Smooth muscle cell (in vitro differentiated cells): ENCODE measurements at regions not wholly inside any gene's neighbourhood (a gene's known extent, or its start where the extent isn't known, plus 50 kb on each side); places are given as distances from the start of the nearest gene placed in this dataset.

Source experiments
- DNase-seq: peaks from one replicate; lab custom pipeline; 2025; ENCODE audit not compliant: unreplicated experiment; lab: John Stamatoyannopoulos, UW
- H2AFZ ChIP-seq: fragments of 200-600 bp; sonication (generic); 2 replicates; pipeline ENCODE4 v1.6.0; 2016; ENCODE audit warnings: antibody characterized with exemption, low read depth, mild to moderate bottlenecking
- H3F3A ChIP-seq: fragments of 200-600 bp; sonication (generic); 2 replicates; pipeline ENCODE4 v1.6.0; 2017; ENCODE audit warnings: antibody characterized with exemption, low read depth
- H3K27ac ChIP-seq: fragments of 200-600 bp; sonication (generic); 2 replicates; pipeline ENCODE4 v1.5.1; 2016; ENCODE audit warnings: low read depth, mild to moderate bottlenecking
- H3K27me3 ChIP-seq: fragments of 200-600 bp; sonication (generic); 2 replicates; pipeline ENCODE4 v1.6.1; 2016; ENCODE audit warnings: low read depth, mild to moderate bottlenecking
- H3K36me3 ChIP-seq: fragments of 200-600 bp; sonication (generic); 2 replicates; pipeline ENCODE4 v1.5.1; 2016; ENCODE audit warnings: low read depth
- H3K4me1 ChIP-seq: fragments of 200-600 bp; sonication (generic); 2 replicates; pipeline ENCODE4 v1.5.1; 2016; ENCODE audit warnings: low read depth
- H3K4me2 ChIP-seq: fragments of 200-600 bp; sonication (generic); 2 replicates; pipeline ENCODE4 v1.6.0; 2016; ENCODE audit warnings: mild to moderate bottlenecking
- H3K4me3 ChIP-seq: fragments of 200-600 bp; sonication (generic); 2 replicates; pipeline ENCODE4 v1.5.1; 2016; ENCODE audit warnings: mild to moderate bottlenecking
- H3K79me2 ChIP-seq: fragments of 200-600 bp; sonication (generic); 2 replicates; pipeline ENCODE4 v1.6.0; 2016; ENCODE audit warnings: low read depth, mild to moderate bottlenecking
- H3K9ac ChIP-seq: fragments of 200-600 bp; sonication (generic); 2 replicates; pipeline ENCODE4 v1.6.0; 2016; ENCODE audit warnings: low read depth
- H3K9me3 ChIP-seq: fragments of 200-600 bp; sonication (generic); replicated peaks from 2 replicates; pipeline ENCODE4 v1.5.1; 2016; ENCODE audit warnings: low read depth
- H4K20me1 ChIP-seq: fragments of 200-600 bp; sonication (generic); 2 replicates; pipeline ENCODE4 v1.6.0; 2016; ENCODE audit warnings: low read depth
- WGBS: methylation state at CpG from one replicate; pipeline ENCODE4 v1.1.7; 2016; ENCODE audit warnings: low lambda C conversion rate; 5-methylcytosine and 5-hydroxymethylcytosine counted together
- TF ChIP-seq, protein P1 (sequence below): fragments of 200-600 bp; sonication (generic); IDR thresholded peaks from 2 replicates; pipeline ENCODE4 v1.5.1; 2017; ENCODE audit warnings: borderline replicate concordance, mild to moderate bottlenecking, antibody characterized with exemption; ENCODE audit not compliant: insufficient read depth, poor library complexity, severe bottlenecking

DNA sequence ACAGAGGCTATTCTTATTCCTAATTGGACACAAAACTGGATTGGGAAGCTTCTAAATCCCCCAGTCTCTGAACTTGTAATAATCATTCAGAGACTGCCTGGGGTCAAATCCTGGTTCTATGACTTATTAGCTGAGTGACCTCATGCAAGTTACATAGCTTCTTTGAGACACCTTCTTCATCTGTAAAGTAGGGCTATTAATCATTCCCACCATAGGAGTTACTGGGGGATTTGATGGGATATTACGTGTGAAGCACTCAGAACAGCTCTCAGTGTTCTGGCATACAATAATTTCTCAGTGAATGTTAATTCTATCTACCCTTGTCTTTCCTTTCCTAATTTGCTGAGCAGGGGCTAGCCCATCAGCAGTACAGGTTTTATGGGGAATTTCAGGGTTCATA, 256.7 kb upstream of the TNP1 start:
- Histone ChIP-seq H3K27ac (no peak overlapping the region), H3K36me3 (no peaks in the 10 kb centered on the region), H3K4me3 (no peak overlapping the region), H3F3A (no peaks in the 10 kb centered on the region), H3K4me2 (no peak overlapping the region), H3K9ac (no peak overlapping the region), H3K79me2 (no peaks in the 10 kb centered on the region), H3K27me3 (no peaks in the 10 kb centered on the region), H3K4me1 (peaks cover 2% of the 10 kb centered on the region), H4K20me1 (no peaks in the 10 kb centered on the region), H2AFZ (no peak overlapping the region), H3K9me3 (no peaks in the 10 kb centered on the region)
- DNase-seq: no peak
- TF ChIP-seq, protein P1, sequence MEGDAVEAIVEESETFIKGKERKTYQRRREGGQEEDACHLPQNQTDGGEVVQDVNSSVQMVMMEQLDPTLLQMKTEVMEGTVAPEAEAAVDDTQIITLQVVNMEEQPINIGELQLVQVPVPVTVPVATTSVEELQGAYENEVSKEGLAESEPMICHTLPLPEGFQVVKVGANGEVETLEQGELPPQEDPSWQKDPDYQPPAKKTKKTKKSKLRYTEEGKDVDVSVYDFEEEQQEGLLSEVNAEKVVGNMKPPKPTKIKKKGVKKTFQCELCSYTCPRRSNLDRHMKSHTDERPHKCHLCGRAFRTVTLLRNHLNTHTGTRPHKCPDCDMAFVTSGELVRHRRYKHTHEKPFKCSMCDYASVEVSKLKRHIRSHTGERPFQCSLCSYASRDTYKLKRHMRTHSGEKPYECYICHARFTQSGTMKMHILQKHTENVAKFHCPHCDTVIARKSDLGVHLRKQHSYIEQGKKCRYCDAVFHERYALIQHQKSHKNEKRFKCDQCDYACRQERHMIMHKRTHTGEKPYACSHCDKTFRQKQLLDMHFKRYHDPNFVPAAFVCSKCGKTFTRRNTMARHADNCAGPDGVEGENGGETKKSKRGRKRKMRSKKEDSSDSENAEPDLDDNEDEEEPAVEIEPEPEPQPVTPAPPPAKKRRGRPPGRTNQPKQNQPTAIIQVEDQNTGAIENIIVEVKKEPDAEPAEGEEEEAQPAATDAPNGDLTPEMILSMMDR: no peak
- WGBS: 80% methylated on average over 1 of the region's 1 CpG

DNA sequence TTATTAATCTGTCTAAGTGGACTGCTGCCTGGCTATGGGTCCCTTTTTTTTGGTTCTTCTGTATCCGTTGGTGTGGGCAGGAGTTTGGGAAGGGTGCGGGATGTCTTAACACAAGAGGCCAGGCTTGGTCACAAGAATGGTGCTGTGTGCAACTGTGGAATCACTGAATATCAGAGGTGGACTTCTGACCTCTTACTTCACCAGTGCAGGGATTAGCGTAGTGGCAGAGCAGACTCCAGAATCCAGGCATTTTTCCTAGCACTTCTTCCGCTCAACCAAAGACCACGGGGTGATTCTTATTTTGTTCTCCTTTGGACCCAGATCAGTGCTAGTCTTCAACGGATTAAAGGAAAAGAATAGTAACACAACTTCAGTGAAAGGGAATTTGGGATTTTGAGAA, 254.3 kb upstream of the TNP1 start:
- Histone ChIP-seq H2AFZ (no peak overlapping the region), H3K9ac (no peak overlapping the region), H3K4me2 (no peak overlapping the region), H3K4me1 (peaks cover 2% of the 10 kb centered on the region), H3K79me2 (no peaks in the 10 kb centered on the region), H3K27me3 (no peaks in the 10 kb centered on the region), H3F3A (no peaks in the 10 kb centered on the region), H3K4me3 (no peak overlapping the region), H4K20me1 (no peaks in the 10 kb centered on the region), H3K27ac (no peak overlapping the region), H3K36me3 (no peaks in the 10 kb centered on the region), H3K9me3 (no peaks in the 10 kb centered on the region)
- DNase-seq: no peak
- TF ChIP-seq, protein P1: no peak
- WGBS: 82% methylated on average over 6 of the region's 6 CpGs

DNA sequence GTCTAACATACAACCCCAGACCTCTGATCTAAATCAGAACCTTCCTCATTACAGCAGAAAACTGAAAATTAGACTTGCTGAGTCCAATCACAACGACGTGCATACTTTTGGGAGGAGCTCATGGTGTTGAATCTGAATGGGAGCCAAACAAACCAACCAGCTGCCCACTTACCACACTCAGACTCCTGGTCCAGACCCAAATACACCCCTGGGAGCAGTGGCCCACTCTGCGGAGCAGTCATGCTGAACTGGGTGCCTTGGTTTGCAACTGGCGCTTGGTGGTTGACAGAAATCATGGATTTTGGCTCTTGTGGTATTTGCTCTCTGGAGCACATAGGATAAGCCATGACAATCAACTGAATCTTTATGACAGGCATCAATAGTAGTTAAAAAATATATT, 253.6 kb upstream of the TNP1 start:
- Histone ChIP-seq H3K9ac (no peak overlapping the region), H3K27me3 (no peaks in the 10 kb centered on the region), H3K79me2 (no peaks in the 10 kb centered on the region), H3K36me3 (no peaks in the 10 kb centered on the region), H3K4me1 (peaks cover 2% of the 10 kb centered on the region), H4K20me1 (no peaks in the 10 kb centered on the region), H3K27ac (no peak overlapping the region), H3K4me2 (no peak overlapping the region), H2AFZ (no peak overlapping the region), H3K9me3 (no peaks in the 10 kb centered on the region), H3K4me3 (no peak overlapping the region), H3F3A (no peaks in the 10 kb centered on the region)
- DNase-seq: no peak
- WGBS: 99% methylated on average over 4 of the region's 4 CpGs
- TF ChIP-seq, protein P1: no peak

DNA sequence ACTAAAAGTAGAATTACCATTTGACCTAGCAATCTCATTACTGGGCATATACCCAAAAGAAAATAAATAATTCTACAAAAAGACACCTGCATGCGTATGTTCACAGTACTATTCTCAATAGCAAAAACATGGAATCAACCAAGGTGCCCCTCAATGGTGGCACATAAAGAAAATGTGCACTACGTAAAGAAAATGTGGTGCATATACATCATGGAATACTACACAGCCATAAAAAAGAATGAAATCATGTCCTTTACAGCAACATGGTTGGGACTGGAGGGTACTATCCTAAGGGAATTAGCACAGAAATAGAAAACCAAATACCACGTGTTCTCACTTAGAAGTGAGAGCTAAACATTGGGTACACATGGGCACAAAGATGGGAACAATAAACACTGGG, 250.7 kb upstream of the TNP1 start:
- 96% methylated on average over 3 of the region's 3 CpGs for whole genome bisulfite sequencing
- no peaks in the 10 kb centered on the region for H3K79me2 ChIP-seq
- TF ChIP-seq, protein P1: no peak

More for the DNA sequence above, 250.7 kb upstream of the TNP1 start:
- Histone ChIP-seq H3K9me3 (no peaks in the 10 kb centered on the region), H2AFZ (no peak overlapping the region), H3K4me2 (no peak overlapping the region), H3K36me3 (no peaks in the 10 kb centered on the region), H3K4me3 (no peak overlapping the region), H3K27ac (no peak overlapping the region), H4K20me1 (no peaks in the 10 kb centered on the region), H3K4me1 (peaks cover 2% of the 10 kb centered on the region), H3K27me3 (no peaks in the 10 kb centered on the region), H3K9ac (no peak overlapping the region), H3F3A (peaks cover 10% of the 10 kb centered on the region)
- DNase-seq: no peak
